Heart left ventricle (tissue), 13 donors: ENCODE measurements at regions not wholly inside any gene's neighbourhood (a gene's known extent, or its start where the extent isn't known, plus 50 kb on each side); places are given as distances from the start of the nearest gene placed in this dataset.

Source experiments
- POLR2A ChIP-seq, 2 donors: fragments of 450-650 bp; IDR thresholded peaks; one replicate each; pipeline ENCODE4 v1.6.1; 2017; ENCODE audit warnings: antibody characterized with exemption in 2 of 2, mild to moderate bottlenecking in 2 of 2, moderate library complexity in 2 of 2
- TF ChIP-seq, protein P1 (sequence below), 12 donors: fragments of 200-600 bp; sonication (generic) in 4 of 12; IDR thresholded peaks; one replicate each; pipeline versions ENCODE4 v1.5.0 to v1.8.0; 2018 to 2022; ENCODE audit warnings: antibody characterized with exemption in 12 of 12, mild to moderate bottlenecking in 5 of 12
- donor health status: ischemic (EF 13 %, LVEDD 7.1; RV severe dilation, severe dysfunction).
- donor health status: DM: no; HTN: yes; CAD: no.
- donor health status: DM: no; HTN: no; CAD: no.
- donor health status: ischemic (EF 25% LVEDD 6.9; RV normal size, moderate dysfunction).
- donor health status: ischemic (EF 25% LVEDD 5.7; RV mildly dilated, moderate dysfunction).
- donor health status: ischemic (EF 35%, LVEDD 5.7; RV mildly dilated, moderate dysfunction).
- donor health status: nonischemic (EF 11% LVEDD 7.7; RV severe dilation, severe dysfunction).
- donor health status: DM: yes; HTN: yes; CAD: no.
- donor health status: PGD.
- donor health status: ischemic (EF 29% LVEDD 5.4; RV normal size, mild dysfunction).
- donor health status: nonischemic (EF 23%, LVEDD 6.1; RV moderate dilation, normal function).

DNA sequence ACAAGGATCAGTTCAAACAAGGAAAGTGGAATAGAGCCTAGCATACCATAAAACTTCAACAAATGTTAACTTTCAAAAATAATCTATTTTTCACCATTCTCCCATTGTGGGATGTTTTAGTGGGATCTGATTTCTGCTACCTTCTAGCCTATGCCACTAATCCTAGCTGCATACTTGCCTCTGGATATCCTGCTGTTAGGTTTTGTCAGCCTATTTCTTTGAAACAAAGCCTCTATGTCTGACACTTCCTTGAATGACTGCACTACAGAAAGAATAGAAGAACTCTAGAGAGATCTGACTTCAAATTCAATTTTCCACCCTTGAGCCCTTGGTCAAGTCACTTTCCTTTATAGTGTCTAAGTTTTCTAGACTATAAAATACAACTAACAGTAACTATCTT lies 291.5 kb downstream of the PTH2R start:
- no peak for TF ChIP-seq POLR2A (IDR thresholded peaks at IDR 0.05)
- TF ChIP-seq, protein P1, sequence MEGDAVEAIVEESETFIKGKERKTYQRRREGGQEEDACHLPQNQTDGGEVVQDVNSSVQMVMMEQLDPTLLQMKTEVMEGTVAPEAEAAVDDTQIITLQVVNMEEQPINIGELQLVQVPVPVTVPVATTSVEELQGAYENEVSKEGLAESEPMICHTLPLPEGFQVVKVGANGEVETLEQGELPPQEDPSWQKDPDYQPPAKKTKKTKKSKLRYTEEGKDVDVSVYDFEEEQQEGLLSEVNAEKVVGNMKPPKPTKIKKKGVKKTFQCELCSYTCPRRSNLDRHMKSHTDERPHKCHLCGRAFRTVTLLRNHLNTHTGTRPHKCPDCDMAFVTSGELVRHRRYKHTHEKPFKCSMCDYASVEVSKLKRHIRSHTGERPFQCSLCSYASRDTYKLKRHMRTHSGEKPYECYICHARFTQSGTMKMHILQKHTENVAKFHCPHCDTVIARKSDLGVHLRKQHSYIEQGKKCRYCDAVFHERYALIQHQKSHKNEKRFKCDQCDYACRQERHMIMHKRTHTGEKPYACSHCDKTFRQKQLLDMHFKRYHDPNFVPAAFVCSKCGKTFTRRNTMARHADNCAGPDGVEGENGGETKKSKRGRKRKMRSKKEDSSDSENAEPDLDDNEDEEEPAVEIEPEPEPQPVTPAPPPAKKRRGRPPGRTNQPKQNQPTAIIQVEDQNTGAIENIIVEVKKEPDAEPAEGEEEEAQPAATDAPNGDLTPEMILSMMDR (IDR thresholded peaks at IDR 0.05) = no peak
